BLaER1 treated with 17β-estradiol and CSF1 and Interleukin-3, amounts not matched to agents 10 nM and 100 nM (cell line): ENCODE measurements at regions not wholly inside any gene's neighbourhood (a gene's known extent, or its start where the extent isn't known, plus 50 kb on each side); places are given as distances from the start of the nearest gene placed in this dataset.
"Not testable (repeated sequence)": the region's sequence is repeated elsewhere in the genome, so short reads cannot be mapped to it uniquely, and the experiment has no call there.

Experiments
- H3K27ac ChIP-seq, 11 experiments: shearing (Covaris generic); formaldehyde crosslinking; 2 replicates each; pipeline ENCODE4 v1.8.1; 2022
- H3K27me3 ChIP-seq, 11 experiments: shearing (Covaris generic); formaldehyde crosslinking; 2 replicates each; pipeline ENCODE4 v1.8.1; 2022
- H3K36me3 ChIP-seq, 11 experiments: shearing (Covaris generic); formaldehyde crosslinking; 2 replicates each; pipeline ENCODE4 v1.8.1; 2022
- H3K4me1 ChIP-seq, 10 experiments: shearing (Covaris generic); formaldehyde crosslinking; 2 replicates each; pipeline ENCODE4 v1.8.1; 2022
- H3K4me2 ChIP-seq, 11 experiments: shearing (Covaris generic); formaldehyde crosslinking; 2 replicates each; pipeline ENCODE4 v1.8.1; 2022
- H3K4me3 ChIP-seq, 10 experiments: shearing (Covaris generic); formaldehyde crosslinking; 2 replicates each; pipeline ENCODE4 v1.8.1; 2022
- H3K9ac ChIP-seq, 11 experiments: shearing (Covaris generic); formaldehyde crosslinking; 2 replicates each; pipeline ENCODE4 v1.8.1; 2022
- H3K9me3 ChIP-seq, 11 experiments: shearing (Covaris generic); formaldehyde crosslinking; replicated peaks in 1 of 11; 2 replicates each; pipeline ENCODE4 v1.8.1; 2022
- H4K20me1 ChIP-seq, 11 experiments: shearing (Covaris generic); formaldehyde crosslinking; 2 replicates each; pipeline ENCODE4 v1.8.1; 2022
- Cebpa-rat ChIP-seq, 11 experiments: shearing (Covaris generic); IDR thresholded peaks; 2 replicates each; pipeline ENCODE4 v1.8.1; 2022

GRCh38 chr21:35381743-35382310 lies 332.7 kb upstream of the RUNX1 start:
- Histone ChIP-seq H3K36me3 (no peaks in the 10 kb centered on the region), H4K20me1 (no peaks in the 10 kb centered on the region), H3K4me1 (0 out of 20 replicates have a peak, but pooled peaks cover 0 to 4% (median 0%) of the 10 kb centered on the region in 10 experiments), H3K4me3 (no peak overlapping the region), H3K4me2 (no peak overlapping the region), H3K27me3 (no peaks in the 10 kb centered on the region), H3K27ac (no peak overlapping the region), H3K9ac (no peak overlapping the region), H3K9me3 (no peaks in the 10 kb centered on the region)
- no peak for TF ChIP-seq Cebpa-rat (IDR thresholded peaks at IDR 0.05)

GRCh38 chr21:35380304-35380703 lies 331.2 kb upstream of the RUNX1 start:
- H3K4me3 ChIP-seq, H3K9ac ChIP-seq, H3K27me3 ChIP-seq, H3K27ac ChIP-seq, H3K9me3 ChIP-seq, H3K4me1 ChIP-seq, H3K4me2 ChIP-seq, H4K20me1 ChIP-seq, H3K36me3 ChIP-seq: not testable (repeated sequence)

GRCh38 chr21:35378881-35379280 lies 329.8 kb upstream of the RUNX1 start:
- no peak for TF ChIP-seq Cebpa-rat (IDR thresholded peaks at IDR 0.05)

GRCh38 chr21:35377505-35378090 lies 328.5 kb upstream of the RUNX1 start:
- Histone ChIP-seq H4K20me1 (no peaks in the 10 kb centered on the region), H3K9ac (no peak overlapping the region), H3K4me2 (no peak overlapping the region), H3K27me3 (no peaks in the 10 kb centered on the region), H3K9me3 (no peaks in the 10 kb centered on the region), H3K27ac (no peak overlapping the region), H3K4me3 (no peak overlapping the region), H3K36me3 (no peaks in the 10 kb centered on the region), H3K4me1 (no peaks in the 10 kb centered on the region)
- peak in 1 of 11 experiments; percentile 30; a peak in 1 of 22 replicates for TF ChIP-seq Cebpa-rat (IDR thresholded peaks at IDR 0.05)

More at GRCh38 chr21:35378881-35379280, 329.8 kb upstream of the RUNX1 start:
- Histone ChIP-seq H3K27ac (no peak overlapping the region), H3K36me3 (no peaks in the 10 kb centered on the region), H3K4me1 (no peaks in the 10 kb centered on the region), H3K4me2 (no peak overlapping the region), H3K27me3 (no peaks in the 10 kb centered on the region), H3K9me3 (no peaks in the 10 kb centered on the region), H4K20me1 (no peaks in the 10 kb centered on the region), H3K9ac (no peak overlapping the region), H3K4me3 (no peak overlapping the region)

- Histone ChIP-seq H3K27ac (no peak overlapping the region), H3K4me3 (no peak overlapping the region), H3K27me3 (no peaks in the 10 kb centered on the region), H3K9ac (no peak overlapping the region), H3K4me2 (no peak overlapping the region), H3K4me1 (no peaks in the 10 kb centered on the region), H4K20me1 (no peaks in the 10 kb centered on the region), H3K36me3 (no peaks in the 10 kb centered on the region), H3K9me3 (no peaks in the 10 kb centered on the region)
- no peak for TF ChIP-seq Cebpa-rat (IDR thresholded peaks at IDR 0.05)
These were observed 327.5 kb upstream of the RUNX1 start for GRCh38 chr21:35376406-35377135.

- no peaks in the 10 kb centered on the region for H4K20me1 ChIP-seq
- no peaks in the 10 kb centered on the region for H3K36me3 ChIP-seq
- H3K9ac ChIP-seq = no peak overlapping the region
- H3K27ac ChIP-seq = no peak overlapping the region
- H3K4me2 ChIP-seq = no peak overlapping the region
- TF ChIP-seq Cebpa-rat (IDR thresholded peaks at IDR 0.05) = peak in 4 of 11 experiments; percentile 28 to 64 (median 34); a peak in 4 of 22 replicates
- no peaks in the 10 kb centered on the region for H3K27me3 ChIP-seq
- H3K4me1 ChIP-seq = no peaks in the 10 kb centered on the region
- no peak overlapping the region for H3K4me3 ChIP-seq
- no peaks in the 10 kb centered on the region for H3K9me3 ChIP-seq
These were observed 326.0 kb upstream of the RUNX1 start for GRCh38 chr21:35375115-35375514.

- H3K4me2 ChIP-seq = no peak overlapping the region
- no peaks in the 10 kb centered on the region for H3K9me3 ChIP-seq
- H3K4me3 ChIP-seq = no peak overlapping the region
- H3K27ac ChIP-seq = no peak overlapping the region
- no peak for TF ChIP-seq Cebpa-rat (IDR thresholded peaks at IDR 0.05)
- H3K27me3 ChIP-seq = no peaks in the 10 kb centered on the region
- H3K36me3 ChIP-seq = no peaks in the 10 kb centered on the region
- no peaks in the 10 kb centered on the region for H3K4me1 ChIP-seq
- H4K20me1 ChIP-seq = no peaks in the 10 kb centered on the region
- H3K9ac ChIP-seq = no peak overlapping the region
These were observed 324.9 kb upstream of the RUNX1 start for GRCh38 chr21:35373998-35374397.

- Histone ChIP-seq H3K36me3 (no peaks in the 10 kb centered on the region), H4K20me1 (no peaks in the 10 kb centered on the region), H3K4me3 (no peak overlapping the region), H3K4me2 (no peak overlapping the region), H3K9ac (no peak overlapping the region), H3K27me3 (no peaks in the 10 kb centered on the region), H3K27ac (no peak overlapping the region), H3K9me3 (no peaks in the 10 kb centered on the region), H3K4me1 (no peaks in the 10 kb centered on the region)
- TF ChIP-seq Cebpa-rat (IDR thresholded peaks at IDR 0.05) = no peak
These were observed 323.1 kb upstream of the RUNX1 start for GRCh38 chr21:35372201-35372600.

GRCh38 chr21:35370671-35371070 lies 321.6 kb upstream of the RUNX1 start:
- Histone ChIP-seq H4K20me1 (no peaks in the 10 kb centered on the region), H3K4me1 (no peaks in the 10 kb centered on the region), H3K9ac (no peak overlapping the region), H3K36me3 (no peaks in the 10 kb centered on the region), H3K4me3 (no peak overlapping the region), H3K27me3 (no peaks in the 10 kb centered on the region), H3K9me3 (no peaks in the 10 kb centered on the region), H3K4me2 (no peak overlapping the region), H3K27ac (no peak overlapping the region)
- TF ChIP-seq Cebpa-rat (IDR thresholded peaks at IDR 0.05) = no peak

- no peaks in the 10 kb centered on the region for H3K36me3 ChIP-seq
- H3K4me3 ChIP-seq = no peak overlapping the region
- H3K27me3 ChIP-seq = no peaks in the 10 kb centered on the region
- no peaks in the 10 kb centered on the region for H4K20me1 ChIP-seq
- no peak overlapping the region for H3K27ac ChIP-seq
- no peaks in the 10 kb centered on the region for H3K9me3 ChIP-seq
- no peak overlapping the region for H3K4me2 ChIP-seq
- H3K9ac ChIP-seq = no peak overlapping the region
- no peak for TF ChIP-seq Cebpa-rat (IDR thresholded peaks at IDR 0.05)
- H3K4me1 ChIP-seq = no peaks in the 10 kb centered on the region
These were observed 321.0 kb upstream of the RUNX1 start for GRCh38 chr21:35370071-35370470.
